Heart right ventricle (tissue), 16 donors: ENCODE measurements at regions not wholly inside any gene's neighbourhood (a gene's known extent, or its start where the extent isn't known, plus 50 kb on each side); places are given as distances from the start of the nearest gene placed in this dataset.

Source experiments
- ATAC-seq, 8 donors: fragments of 200-7000 bp; cut with Tn5 transposase; one replicate each; pipeline ENCODE4 v1.9.1; 2020; ENCODE audit warnings: mild to moderate bottlenecking in 8 of 8, moderate library complexity in 8 of 8, moderate number of reproducible peaks in 1 of 8
- DNase-seq, 2 donors: peaks; one replicate each; pipeline ENCODE4 v3.0.0-alpha.2; 2020
- H3K27ac ChIP-seq, 10 donors: fragments of 200-600 bp; sonication (generic) in 2 of 10; one replicate each; pipeline versions ENCODE4 v1.5.0 to v1.8.0; 2020 to 2022; ENCODE audit warnings: mild to moderate bottlenecking in 3 of 10
- H3K27me3 ChIP-seq, 7 donors: fragments of 200-600 bp; one replicate each; pipeline ENCODE4 v1.8.0; 2021 to 2022; ENCODE audit warnings: mild to moderate bottlenecking in 2 of 7
- H3K36me3 ChIP-seq, 9 donors: fragments of 200-600 bp; sonication (generic) in 1 of 9; one replicate each; pipeline versions ENCODE4 v1.5.0 to v1.8.0; 2020 to 2022; ENCODE audit warnings: mild to moderate bottlenecking in 2 of 9
- H3K4me1 ChIP-seq, 9 donors: fragments of 200-600 bp; sonication (generic) in 1 of 9; one replicate each; pipeline versions ENCODE4 v1.5.0 to v1.8.0; 2020 to 2022; ENCODE audit warnings: mild to moderate bottlenecking in 4 of 9
- H3K4me3 ChIP-seq, 10 donors: fragments of 200-600 bp; sonication (generic) in 2 of 10; one replicate each; pipeline versions ENCODE4 v1.5.0 to v1.8.0; 2020 to 2022; ENCODE audit warnings: mild to moderate bottlenecking in 7 of 10, moderate library complexity in 2 of 10
- H3K9me3 ChIP-seq, 11 donors: fragments of 200-600 bp in 10 of 11; sonication (generic) in 2 of 11; one replicate each; pipeline versions ENCODE4 v1.5.0 to v1.8.0; 2013 to 2022; ENCODE audit warnings: mild to moderate bottlenecking in 2 of 11, control low read depth in 1 of 11, moderate library complexity in 1 of 11
- CTCF ChIP-seq, 9 donors: fragments of 200-600 bp; sonication (generic) in 2 of 9; IDR thresholded peaks; one replicate each; pipeline versions ENCODE4 v1.5.0 to v1.8.0; 2021 to 2022; ENCODE audit warnings: antibody characterized with exemption in 9 of 9, mild to moderate bottlenecking in 5 of 9, moderate library complexity in 1 of 9
- WGBS, 2 donors: extraction: QIAGEN DNeasy Blood & Tissue Kit; methylation state at CpG; one replicate each; pipeline ENCODE4 v1.1.7; 2013; ENCODE audit warnings: inconsistent platforms in 1 of 2; 5-methylcytosine and 5-hydroxymethylcytosine counted together
- intact Hi-C, 10 donors: fragments of 100-400 bp; cut with DNase I; formaldehyde crosslinking; loops; one replicate each; pipeline versions ENCODE4 v1.11.1 to v1.14.2; 2022
- donor health status: Arrhythmogenic right ventricular cardiomyopathy.
- donor health status: ischemic (EF 13 %, LVEDD 7.1; RV severe dilation, severe dysfunction).
- donor health status: healthy with polysubstance abuse.
- donor health status: DM: no; HTN: yes; CAD: no.
- donor health status: DM: no; HTN: no; CAD: no.
- donor health status: ischemic (EF 25% LVEDD 6.9; RV normal size, moderate dysfunction).
- donor health status: ischemic (EF 25% LVEDD 5.7; RV mildly dilated, moderate dysfunction).
- donor health status: healthy.
- donor health status: DM: yes; HTN: yes; CAD: no.
- donor health status: Ischemic cardiomyopathy.
- donor health status: ischemic (EF 35%, LVEDD 5.7; RV mildly dilated, moderate dysfunction).
- donor health status: nonischemic (EF 11% LVEDD 7.7; RV severe dilation, severe dysfunction).
- donor health status: DM: yes; HTN: yes; CAD: no.
- donor health status: PGD.
- donor health status: ischemic (EF 29% LVEDD 5.4; RV normal size, mild dysfunction).
- donor health status: nonischemic (EF 23%, LVEDD 6.1; RV moderate dilation, normal function).

- no peak for TF ChIP-seq CTCF (IDR thresholded peaks at IDR 0.05)
- no peak for DNase-seq
- WGBS, 2 donors = 88 to 93% methylated on average over 2 of the region's 2 CpGs
- Histone ChIP-seq H3K27me3 (no peaks in the 10 kb centered on the region), H3K27ac (no peak overlapping the region), H3K4me1 (peaks cover 0 to 30% (median 5%) of the 10 kb centered on the region in 9 donors), H3K9me3 (no peaks in the 10 kb centered on the region), H3K36me3 (no peaks in the 10 kb centered on the region), H3K4me3 (no peak overlapping the region)
- intact Hi-C loops = no loop called here
- ATAC-seq = no peak
Observed at GRCh38 chr6:21732731-21733130, 139.2 kb downstream of the SOX4 start.

GRCh38 chr6:21733311-21733710 is 139.8 kb downstream of the SOX4 start:
- no peak for TF ChIP-seq CTCF (IDR thresholded peaks at IDR 0.05)
- WGBS, 2 donors = 75 to 76% methylated on average over 1 of the region's 1 CpG

GRCh38 chr6:21734204-21734603 is 140.7 kb downstream of the SOX4 start:
- intact Hi-C loops = no loop called here
- DNase-seq = no peak
- 56 to 71% methylated on average over 3 of the region's 3 CpGs for WGBS, 2 donors
- Histone ChIP-seq H3K36me3 (no peaks in the 10 kb centered on the region), H3K4me3 (no peak overlapping the region), H3K9me3 (no peaks in the 10 kb centered on the region), H3K27ac (no peak overlapping the region), H3K27me3 (no peaks in the 10 kb centered on the region), H3K4me1 (peaks cover 0 to 29% (median 5%) of the 10 kb centered on the region in 9 donors)
- ATAC-seq = no peak
- no peak for TF ChIP-seq CTCF (IDR thresholded peaks at IDR 0.05)

More at GRCh38 chr6:21733311-21733710, 139.8 kb downstream of the SOX4 start:
- Histone ChIP-seq H3K4me1 (peaks cover 0 to 30% (median 5%) of the 10 kb centered on the region in 9 donors), H3K27ac (no peak overlapping the region), H3K36me3 (no peaks in the 10 kb centered on the region), H3K9me3 (no peaks in the 10 kb centered on the region), H3K27me3 (no peaks in the 10 kb centered on the region), H3K4me3 (no peak overlapping the region)
- intact Hi-C loops = no loop called here
- ATAC-seq (no peak), DNase-seq (no peak)

DNA sequence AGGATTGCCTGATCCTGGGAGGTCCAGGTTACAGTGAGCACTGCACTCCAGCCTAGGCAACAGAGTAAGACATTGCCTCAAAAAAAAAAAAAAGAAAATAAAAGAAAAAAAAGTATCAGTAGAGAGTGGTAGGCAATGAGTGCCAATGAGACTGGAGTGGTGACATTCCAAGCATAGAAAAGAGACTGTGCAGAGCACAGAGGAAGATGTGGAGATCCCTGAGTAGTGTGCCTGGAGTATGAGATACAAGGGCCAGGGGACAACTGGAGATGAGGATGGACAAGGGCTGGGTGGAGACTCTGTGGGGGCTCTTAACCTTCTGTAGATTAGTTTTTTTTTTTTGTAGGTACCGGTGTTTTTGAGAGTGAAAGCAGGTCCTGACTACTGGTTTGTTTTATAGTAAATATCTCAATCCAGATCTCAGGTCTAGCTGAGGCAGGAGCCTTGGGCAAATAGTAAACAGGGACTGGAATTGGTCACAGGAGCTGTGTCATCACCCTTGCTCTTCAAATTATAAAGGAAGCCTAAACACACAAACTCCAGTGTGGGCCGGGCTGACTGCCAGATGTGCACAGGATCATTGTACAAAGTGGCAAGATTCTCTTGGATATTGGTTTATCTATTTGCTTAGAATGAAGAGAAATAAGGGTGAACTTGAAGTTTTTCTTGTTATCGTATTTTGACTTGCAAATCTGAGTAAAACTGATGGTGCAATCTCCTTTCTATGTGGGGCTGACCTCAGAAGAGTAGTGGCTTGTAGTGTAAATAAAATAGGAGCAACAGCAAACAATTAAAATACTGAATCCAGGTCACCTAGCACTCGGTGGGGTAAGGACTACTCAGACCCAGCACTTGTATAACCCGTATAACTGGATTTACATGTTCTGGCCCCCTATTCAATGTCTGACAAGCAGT is 144.9 kb downstream of the SOX4 start:
- 87 to 90% methylated on average over 5 of the region's 5 CpGs for WGBS, 2 donors

More for the DNA sequence above, 144.9 kb downstream of the SOX4 start:
- no peaks in the 10 kb centered on the region for H3K9me3 ChIP-seq
- no peak for TF ChIP-seq CTCF (IDR thresholded peaks at IDR 0.05)
- no peak overlapping the region for H3K4me3 ChIP-seq
- H3K4me1 ChIP-seq = peaks cover 0 to 32% (median 18%) of the 10 kb centered on the region in 9 donors
- intact Hi-C loops = no loop called here
- no peaks in the 10 kb centered on the region for H3K36me3 ChIP-seq
- no peak for ATAC-seq
- no peak for DNase-seq
- no peaks in the 10 kb centered on the region for H3K27me3 ChIP-seq
- no peak overlapping the region for H3K27ac ChIP-seq
